Adipocyte (in vitro differentiated cells): ENCODE measurements at regions not wholly inside any gene's neighbourhood (a gene's known extent, or its start where the extent isn't known, plus 50 kb on each side); places are given as distances from the start of the nearest gene placed in this dataset.

Experiments used
- DNase-seq: peaks from one replicate; pipeline ENCODE4 v3.0.0-alpha.2; 2015; ENCODE audit warnings: low read depth
- H3K27me3 ChIP-seq: replicated peaks from 2 replicates; pipeline ENCODE4 v1.7.0; 2013; ENCODE audit warnings: mild to moderate bottlenecking, low read length, moderate library complexity; ENCODE audit not compliant: control insufficient read depth, insufficient read depth
- H3K36me3 ChIP-seq: 2 replicates; pipeline ENCODE4 v1.7.0; 2013; ENCODE audit warnings: low read length, mild to moderate bottlenecking, moderate library complexity; ENCODE audit not compliant: control insufficient read depth, insufficient read depth, severe bottlenecking
- H3K4me1 ChIP-seq: 2 replicates; pipeline ENCODE4 v1.7.0; 2013; ENCODE audit warnings: mild to moderate bottlenecking, low read length, moderate library complexity; ENCODE audit not compliant: control insufficient read depth, insufficient read depth
- H3K4me3 ChIP-seq: 2 replicates; pipeline ENCODE4 v1.7.0; 2013; ENCODE audit warnings: mild to moderate bottlenecking, low read length, moderate library complexity
- H3K9ac ChIP-seq: 2 replicates; pipeline ENCODE4 v1.7.0; 2013; ENCODE audit warnings: mild to moderate bottlenecking, low read length, moderate library complexity
- H3K9me3 ChIP-seq: 2 replicates; pipeline ENCODE4 v1.7.0; 2013; ENCODE audit warnings: mild to moderate bottlenecking, low read length, moderate library complexity; ENCODE audit not compliant: control insufficient read depth

- DNase-seq: no peak
- no peaks in the 10 kb centered on the region for H3K36me3 ChIP-seq
- peaks cover 14% of the 10 kb centered on the region for H3K4me1 ChIP-seq
- H3K9me3 ChIP-seq: no peaks in the 10 kb centered on the region
- H3K27me3 ChIP-seq: peaks cover 11% of the 10 kb centered on the region
- no peak overlapping the region for H3K4me3 ChIP-seq
- no peak overlapping the region for H3K9ac ChIP-seq
These were observed 401.7 kb upstream of the HS6ST1 start for GRCh38 chr2:128720080-128721022.

DNA sequence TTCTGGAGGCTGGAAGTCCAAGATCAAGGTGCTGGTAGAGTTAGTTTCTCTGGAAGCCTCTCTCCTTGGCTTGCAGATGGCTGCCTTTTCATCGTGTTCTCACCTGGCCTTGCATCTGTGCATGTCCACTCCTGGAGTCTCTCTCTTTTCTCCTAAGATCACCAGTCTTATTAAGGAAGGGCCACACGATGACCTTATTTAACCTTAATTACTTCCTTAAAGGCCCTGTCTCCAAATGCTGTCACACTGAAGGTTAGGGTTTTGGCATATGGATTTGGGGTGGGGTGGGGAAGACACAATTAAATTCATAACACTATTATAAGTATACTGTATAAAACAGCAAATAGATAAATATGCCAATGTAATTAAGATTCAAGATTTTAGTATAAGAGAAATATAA, 402.4 kb upstream of the HS6ST1 start:
- DNase-seq: no peak
- Histone ChIP-seq H3K9me3 (no peaks in the 10 kb centered on the region), H3K27me3 (peaks cover 8% of the 10 kb centered on the region), H3K4me1 (peaks cover 14% of the 10 kb centered on the region), H3K4me3 (no peak overlapping the region), H3K9ac (no peak overlapping the region), H3K36me3 (no peaks in the 10 kb centered on the region)

- no peaks in the 10 kb centered on the region for H3K36me3 ChIP-seq
- H3K4me1 ChIP-seq: peaks cover 26% of the 10 kb centered on the region
- H3K9me3 ChIP-seq: no peaks in the 10 kb centered on the region
- H3K9ac ChIP-seq: no peak overlapping the region
- H3K27me3 ChIP-seq: no peaks in the 10 kb centered on the region
- DNase-seq: no peak
- no peak overlapping the region for H3K4me3 ChIP-seq
These were observed 403.8 kb upstream of the HS6ST1 start for GRCh38 chr2:128722489-128722888.

DNA sequence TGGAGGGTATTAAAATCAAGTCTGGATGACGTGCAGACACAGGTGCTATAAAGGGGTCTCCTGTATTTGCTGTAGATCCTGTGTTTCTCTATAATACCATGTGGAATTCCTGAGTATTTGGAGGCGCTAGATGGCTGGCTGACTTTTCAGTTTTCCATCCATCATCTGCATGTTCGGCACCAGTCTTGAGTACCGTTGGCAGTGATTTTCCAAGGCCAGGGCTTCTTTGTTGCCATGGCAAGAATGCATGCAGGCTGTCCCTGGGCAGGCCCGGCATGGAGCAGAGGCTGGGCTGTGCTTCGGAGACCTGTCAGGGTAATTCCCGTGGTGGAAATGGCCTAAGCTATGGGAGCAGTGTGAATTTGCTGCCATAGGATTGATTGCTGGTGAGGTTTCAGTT, 405.9 kb upstream of the HS6ST1 start:
- H3K27me3 ChIP-seq: no peaks in the 10 kb centered on the region
- H3K36me3 ChIP-seq: no peaks in the 10 kb centered on the region
- DNase-seq: no peak
- H3K4me1 ChIP-seq: peaks cover 24% of the 10 kb centered on the region
- no peak overlapping the region for H3K4me3 ChIP-seq
- H3K9me3 ChIP-seq: no peaks in the 10 kb centered on the region
- H3K9ac ChIP-seq: no peak overlapping the region

DNA sequence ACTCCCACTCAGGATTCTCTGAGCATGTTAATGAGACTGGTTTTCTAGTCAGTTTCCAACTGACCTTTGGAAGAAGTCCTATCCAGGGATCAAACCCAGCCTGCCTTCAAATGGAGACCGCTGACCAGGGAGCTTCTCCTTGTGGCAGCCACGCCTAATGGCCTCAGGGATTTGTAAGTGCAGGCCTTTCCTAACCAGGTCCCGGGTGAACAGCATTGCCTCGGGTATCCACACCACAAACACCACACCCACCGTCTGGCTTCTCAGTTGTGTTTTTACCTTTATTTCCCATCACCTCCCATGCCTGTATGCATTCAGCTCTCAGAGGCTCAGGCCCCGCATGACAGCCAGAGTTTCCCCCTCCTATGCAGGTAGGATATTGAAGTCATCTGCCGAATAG, 406.3 kb upstream of the HS6ST1 start:
- H3K4me1 ChIP-seq: peaks cover 24% of the 10 kb centered on the region
- H3K9me3 ChIP-seq: peaks cover 4% of the 10 kb centered on the region
- no peak overlapping the region for H3K9ac ChIP-seq
- no peak for DNase-seq
- H3K4me3 ChIP-seq: no peak overlapping the region
- H3K27me3 ChIP-seq: no peaks in the 10 kb centered on the region
- no peaks in the 10 kb centered on the region for H3K36me3 ChIP-seq

DNA sequence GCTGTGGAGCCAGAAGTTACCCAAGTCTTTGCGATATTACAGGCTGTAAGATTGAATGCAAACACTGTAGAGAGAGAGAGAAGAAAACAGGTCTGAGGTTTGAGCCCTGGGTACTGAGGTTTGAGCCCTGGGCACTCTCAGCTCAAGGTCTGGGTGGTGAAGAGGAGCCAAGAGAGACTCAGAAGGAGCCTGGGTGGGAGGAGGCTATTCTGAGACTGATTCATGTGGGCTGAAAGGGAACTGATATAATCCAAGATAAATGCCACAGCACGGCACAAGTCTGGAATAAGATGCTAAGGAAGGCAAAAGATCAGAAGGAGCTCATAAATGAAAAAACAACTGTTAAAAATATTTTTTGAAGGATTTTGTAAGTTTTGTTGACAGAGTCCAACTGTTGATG, 407.6 kb upstream of the HS6ST1 start:
- Histone ChIP-seq H3K9me3 (peaks cover 5% of the 10 kb centered on the region), H3K4me1 (peaks cover 24% of the 10 kb centered on the region), H3K36me3 (no peaks in the 10 kb centered on the region), H3K27me3 (no peaks in the 10 kb centered on the region), H3K4me3 (no peak overlapping the region), H3K9ac (no peak overlapping the region)
- DNase-seq: peak; percentile 22

DNA sequence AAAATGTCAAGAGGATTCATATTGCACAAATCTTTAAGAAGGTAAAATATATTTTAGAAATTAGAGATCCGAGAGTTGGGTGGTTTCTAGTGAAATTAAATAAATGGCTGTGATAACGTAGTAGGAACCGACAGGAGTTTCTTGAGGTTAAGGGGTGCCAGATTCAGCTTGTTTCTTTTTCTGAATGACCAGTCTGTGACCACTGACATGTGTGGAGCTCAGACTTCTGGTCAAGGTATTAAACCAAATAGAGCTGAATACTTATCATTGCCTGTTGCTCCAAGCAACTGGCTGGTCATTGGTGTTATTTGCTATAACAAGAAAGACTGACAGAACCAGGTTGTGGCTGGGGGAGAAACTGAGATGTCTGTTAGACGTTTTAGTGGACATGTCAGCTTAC, 408.2 kb upstream of the HS6ST1 start:
- peaks cover 24% of the 10 kb centered on the region for H3K4me1 ChIP-seq
- DNase-seq: no peak
- H3K27me3 ChIP-seq: no peaks in the 10 kb centered on the region
- H3K9ac ChIP-seq: no peak overlapping the region
- peaks cover 5% of the 10 kb centered on the region for H3K9me3 ChIP-seq
- H3K36me3 ChIP-seq: no peaks in the 10 kb centered on the region
- H3K4me3 ChIP-seq: no peak overlapping the region

DNA sequence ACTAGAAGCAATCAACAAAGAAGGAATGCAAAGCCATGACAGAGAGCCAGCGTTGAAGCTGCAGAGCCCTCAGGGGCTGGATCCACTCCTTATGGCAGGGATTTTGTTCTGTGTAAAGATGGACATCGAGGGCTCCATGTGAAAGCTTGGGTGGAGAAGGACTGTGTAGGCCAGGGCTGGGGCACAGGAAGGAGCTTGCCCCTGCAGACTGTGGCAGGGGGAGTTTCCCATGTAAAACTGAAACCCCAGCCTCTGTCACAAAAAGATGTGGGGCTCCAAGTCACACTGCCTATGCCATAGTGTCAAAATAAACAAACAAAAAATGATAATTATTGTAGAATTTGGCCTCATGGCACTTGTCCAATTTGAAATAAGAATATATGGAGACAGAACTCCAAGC, 408.7 kb upstream of the HS6ST1 start:
- no peaks in the 10 kb centered on the region for H3K36me3 ChIP-seq
- peak overlapping the region; percentile 12 for H3K9ac ChIP-seq
- DNase-seq: peak; percentile 12
- H3K4me1 ChIP-seq: peaks cover 26% of the 10 kb centered on the region
- peaks cover 5% of the 10 kb centered on the region for H3K9me3 ChIP-seq
- no peak overlapping the region for H3K4me3 ChIP-seq
- no peaks in the 10 kb centered on the region for H3K27me3 ChIP-seq

- H3K27me3 ChIP-seq: no peaks in the 10 kb centered on the region
- no peaks in the 10 kb centered on the region for H3K36me3 ChIP-seq
- peaks cover 31% of the 10 kb centered on the region for H3K4me1 ChIP-seq
- no peak overlapping the region for H3K4me3 ChIP-seq
- H3K9ac ChIP-seq: peak overlapping the region; percentile 12
- H3K9me3 ChIP-seq: peaks cover 5% of the 10 kb centered on the region
- DNase-seq: peak; percentile 89
These were observed 409.2 kb upstream of the HS6ST1 start for GRCh38 chr2:128727914-128728313.

GRCh38 chr2:128729051-128729450, 410.4 kb upstream of the HS6ST1 start:
- no peak overlapping the region for H3K4me3 ChIP-seq
- no peaks in the 10 kb centered on the region for H3K36me3 ChIP-seq
- peaks cover 41% of the 10 kb centered on the region for H3K4me1 ChIP-seq
- H3K9me3 ChIP-seq: peaks cover 5% of the 10 kb centered on the region
- H3K9ac ChIP-seq: no peak overlapping the region
- DNase-seq: no peak
- H3K27me3 ChIP-seq: no peaks in the 10 kb centered on the region

DNA sequence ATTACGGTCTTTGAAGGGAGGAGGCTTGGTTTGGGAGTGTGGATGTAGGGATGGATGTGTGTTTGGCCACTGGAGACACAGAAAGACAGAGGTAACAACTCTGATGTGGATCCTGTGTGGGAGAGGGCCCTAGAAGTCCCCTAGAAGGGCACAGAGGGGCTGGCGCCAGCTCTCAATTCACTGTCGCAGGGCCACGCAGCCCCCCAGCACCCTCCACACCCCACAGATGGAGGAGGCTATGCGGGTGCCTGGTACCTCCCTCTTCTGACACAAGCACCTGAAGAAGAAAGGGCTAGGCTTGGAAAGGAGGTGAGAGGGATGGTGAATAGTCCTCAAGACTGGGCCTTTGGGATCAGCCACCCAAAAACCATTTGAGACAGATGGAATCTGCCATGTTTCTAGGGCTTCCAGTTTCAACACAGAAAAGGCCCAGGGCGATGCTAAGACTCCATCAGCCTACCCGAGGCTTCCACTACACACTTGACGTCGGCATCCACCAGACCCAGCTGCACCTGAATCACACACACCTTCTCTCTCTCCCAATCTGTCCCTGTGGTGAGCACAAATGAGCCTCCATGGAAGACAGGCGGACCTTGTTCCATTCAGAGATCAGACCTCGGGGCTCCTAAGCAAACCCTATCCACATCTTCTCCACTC, 413.5 kb upstream of the HS6ST1 start:
- Histone ChIP-seq H3K9me3 (peaks cover 5% of the 10 kb centered on the region), H3K4me3 (no peak overlapping the region), H3K9ac (no peak overlapping the region), H3K27me3 (no peaks in the 10 kb centered on the region), H3K36me3 (no peaks in the 10 kb centered on the region), H3K4me1 (peaks cover 55% of the 10 kb centered on the region)
- no peak for DNase-seq
